Umbilical cord (tissue), 1 donor: ENCODE measurements at regions not wholly inside any gene's neighbourhood (a gene's known extent, or its start where the extent isn't known, plus 50 kb on each side); places are given as distances from the start of the nearest gene placed in this dataset.
"Not testable (repeated sequence)": the region's sequence is repeated elsewhere in the genome, so short reads cannot be mapped to it uniquely, and the experiment has no call there.

Experiments used
- DNase-seq: peaks from one replicate; pipeline ENCODE4 v3.0.0-alpha.2; 2015; ENCODE audit warnings: low spot score

DNA sequence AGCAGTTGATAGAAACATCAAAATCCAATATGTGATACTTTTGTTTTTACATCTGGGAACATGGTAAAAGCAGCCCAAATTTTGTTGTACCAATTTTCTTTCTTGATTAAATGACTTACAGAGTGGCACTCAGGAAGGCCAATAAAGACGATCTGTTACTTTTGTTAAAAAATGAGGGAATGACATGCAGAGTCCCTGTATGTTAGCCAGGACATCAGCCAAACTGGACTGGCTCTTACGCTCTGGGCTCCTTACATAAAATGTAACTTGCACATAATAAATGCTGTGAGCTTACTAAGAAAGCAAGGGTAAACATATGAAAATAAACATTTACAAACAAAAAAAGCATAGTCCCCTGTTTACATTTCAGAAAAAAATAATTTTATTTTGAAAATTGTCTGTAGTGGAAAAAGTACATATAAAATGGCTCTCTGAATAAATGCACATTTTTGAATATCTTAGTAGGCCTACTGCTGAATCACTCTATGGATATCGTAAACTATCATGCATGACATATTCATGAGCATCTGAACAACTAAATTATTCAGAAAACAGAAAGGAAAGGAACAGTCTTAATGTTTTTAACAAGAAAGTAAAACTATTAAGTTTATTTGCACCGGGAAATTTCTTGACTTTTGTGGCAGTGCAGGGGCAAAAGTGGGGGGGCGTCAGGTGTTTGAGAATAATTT, 534.5 kb downstream of the KCTD12 start:
- no peak for DNase-seq

DNA sequence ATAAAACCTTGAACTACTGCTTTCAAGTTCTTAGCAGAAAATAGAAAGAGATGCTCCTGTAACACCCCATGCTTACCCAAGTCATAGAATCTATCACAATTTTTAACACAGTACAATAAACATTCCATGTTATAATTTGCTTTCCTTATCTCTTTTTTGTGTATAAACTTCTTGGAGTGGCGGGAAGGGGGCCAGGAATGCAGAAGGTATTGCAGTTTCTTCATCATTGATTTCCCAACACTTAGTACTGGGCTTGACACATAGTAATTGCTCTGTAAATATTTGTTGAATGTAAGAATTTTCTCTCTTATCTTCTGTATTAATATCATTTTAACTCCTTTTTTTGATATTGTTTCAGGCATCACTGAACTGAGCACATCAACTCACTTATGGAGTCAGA, 535.8 kb downstream of the KCTD12 start:
- DNase-seq = no peak

DNA sequence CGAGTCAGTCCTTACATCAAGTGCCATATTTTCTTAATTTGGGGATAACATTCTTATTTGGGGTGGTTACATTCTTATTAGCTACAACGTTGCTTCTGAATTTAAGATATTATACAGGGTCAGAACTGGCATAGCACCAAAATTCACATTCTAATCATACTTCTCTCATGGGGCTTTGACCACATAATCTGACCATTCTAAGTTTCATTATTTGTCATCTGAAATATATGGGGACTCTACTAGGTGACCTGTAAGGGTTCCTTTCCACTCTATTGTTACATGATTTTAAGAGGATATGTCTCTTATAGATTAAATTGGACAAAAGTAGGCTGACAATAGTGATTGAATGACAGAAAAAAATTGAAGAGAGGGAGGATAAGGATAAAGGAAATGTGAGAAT, 536.5 kb downstream of the KCTD12 start:
- DNase-seq = no peak

DNA sequence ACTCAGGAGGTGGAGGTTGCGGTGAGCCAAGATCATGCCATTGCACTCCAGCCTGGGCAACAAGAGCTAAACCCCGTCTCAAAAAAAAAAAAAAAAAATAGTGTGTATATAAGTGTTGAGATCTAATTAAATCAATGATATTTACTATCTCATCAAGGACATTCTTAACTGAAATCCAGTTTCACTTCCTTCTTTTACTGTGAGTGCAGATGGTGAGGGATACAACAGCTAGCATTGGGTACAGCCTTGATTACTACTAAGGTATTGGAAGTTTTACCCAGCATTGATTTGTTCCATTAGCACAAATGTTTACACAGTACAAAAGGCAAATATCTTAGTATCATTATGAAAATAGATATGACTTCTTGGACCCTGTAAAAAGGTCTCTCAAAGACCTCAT, 546.6 kb downstream of the KCTD12 start:
- no peak for DNase-seq

DNA sequence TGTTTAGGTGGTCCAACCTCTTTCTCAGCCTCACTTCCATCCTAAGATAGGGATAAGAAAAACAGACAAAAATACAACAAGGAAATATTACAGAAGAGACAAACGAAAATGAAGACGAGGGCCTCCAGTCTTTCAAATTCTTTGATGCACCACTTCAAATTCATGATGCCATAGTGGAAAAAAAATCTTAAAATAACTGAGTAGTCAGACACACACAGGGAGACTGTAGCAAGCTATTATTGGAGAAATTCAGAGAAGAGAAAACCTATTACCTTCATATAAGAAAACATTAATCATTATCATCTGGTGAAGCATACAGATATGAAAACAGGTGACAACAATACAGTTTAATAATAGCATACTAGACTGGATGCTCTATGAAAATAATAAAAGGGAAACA, 548.2 kb downstream of the KCTD12 start:
- DNase-seq = no peak

DNA sequence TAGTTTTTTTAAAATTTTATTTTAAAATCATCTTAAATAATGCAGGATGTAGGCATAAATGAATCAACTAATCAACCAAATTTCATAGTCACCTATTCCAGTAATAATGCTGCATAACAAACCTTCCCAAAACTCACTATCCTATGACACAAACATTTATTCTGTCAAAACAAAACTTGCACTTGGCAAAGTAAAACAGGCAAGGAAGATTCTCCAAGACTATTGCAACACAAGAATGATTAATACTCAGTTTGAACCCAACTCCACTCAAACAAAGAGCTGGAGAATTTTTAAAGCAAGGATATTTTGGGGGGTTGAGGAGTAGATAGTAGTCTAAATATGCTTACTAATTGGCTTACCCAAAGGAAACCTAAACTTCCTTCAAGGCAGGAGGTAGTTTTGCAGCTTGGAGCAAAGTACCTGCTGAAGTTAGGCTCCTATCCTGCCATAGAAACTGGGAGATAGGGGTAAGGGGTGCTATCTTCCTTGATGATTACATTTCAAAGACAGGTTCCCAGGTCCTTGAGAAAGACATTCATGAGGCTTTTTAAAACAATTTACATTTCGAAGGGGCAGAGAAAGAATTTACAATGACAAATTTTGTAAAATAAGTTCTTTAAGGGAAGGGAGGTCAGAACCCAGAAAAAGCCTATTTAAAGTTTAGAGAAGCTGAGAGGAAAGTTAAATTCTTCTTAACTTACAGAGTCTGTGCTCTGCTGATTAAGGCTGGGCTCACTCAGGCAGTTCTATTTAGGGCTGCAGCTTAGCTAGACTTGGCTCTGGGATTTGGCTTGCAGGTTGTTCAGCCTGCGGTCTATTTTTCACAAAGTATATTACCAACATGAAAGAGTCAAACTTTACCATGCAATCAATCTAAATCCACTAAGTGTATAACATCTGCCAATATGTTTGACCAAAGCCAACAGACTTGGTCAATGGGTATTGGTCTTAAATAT, 549.0 kb downstream of the KCTD12 start:
- DNase-seq = no peak

DNA sequence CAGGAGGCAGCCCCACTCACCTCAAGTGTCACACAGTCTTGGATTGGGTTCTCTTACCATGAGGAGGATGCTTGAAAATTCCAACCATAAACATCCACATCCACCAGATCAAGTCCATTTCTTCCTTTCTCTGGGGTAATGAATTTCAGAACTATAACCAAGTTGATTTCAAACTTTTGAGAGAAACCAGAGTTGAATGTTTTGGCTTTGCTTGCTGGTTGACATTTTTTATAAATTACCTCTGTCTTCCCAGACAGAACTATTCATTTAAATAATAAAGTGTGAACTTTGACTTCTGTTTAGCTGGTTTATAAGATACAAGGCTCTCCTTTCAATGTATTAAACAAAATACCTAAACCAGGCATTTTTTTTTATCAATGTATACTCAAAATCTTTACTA, 550.7 kb downstream of the KCTD12 start:
- no peak for DNase-seq

DNA sequence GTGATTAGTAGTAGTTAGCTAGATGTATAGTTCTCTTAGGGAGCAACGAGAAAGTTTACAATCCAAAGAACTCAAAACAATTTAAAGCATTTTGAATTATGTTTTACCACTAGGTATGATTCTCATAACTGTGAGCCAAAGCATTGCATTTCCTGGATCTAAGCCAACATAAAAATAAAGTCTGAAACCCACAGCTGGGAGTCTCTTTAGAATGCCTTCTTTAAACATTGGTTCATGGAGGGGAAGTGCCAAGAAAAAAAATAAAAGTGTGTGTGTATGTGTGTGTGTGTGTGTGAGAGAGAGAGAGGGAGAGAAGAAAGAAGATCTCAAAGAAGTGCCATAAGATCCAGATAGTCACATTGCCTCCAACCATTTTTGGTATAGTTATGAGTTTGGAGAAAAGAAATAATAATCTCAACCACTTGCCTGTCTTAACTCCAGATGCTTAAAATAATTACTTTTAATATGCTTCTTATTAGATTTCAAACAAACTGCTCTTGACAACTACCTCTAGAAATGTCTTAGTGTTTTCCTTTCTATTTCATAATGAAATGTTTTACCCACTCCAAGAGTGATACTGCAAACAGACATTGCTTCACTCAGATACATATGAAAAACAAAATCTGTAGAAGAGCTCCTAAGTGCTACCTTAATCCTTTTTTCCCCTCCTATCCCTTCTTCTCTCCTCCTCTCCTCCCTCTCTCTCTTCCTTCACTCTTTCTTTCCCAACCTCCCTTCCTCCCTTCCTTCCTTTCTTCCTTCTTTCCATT, 554.1 kb downstream of the KCTD12 start:
- peak; percentile 70 for DNase-seq

DNA sequence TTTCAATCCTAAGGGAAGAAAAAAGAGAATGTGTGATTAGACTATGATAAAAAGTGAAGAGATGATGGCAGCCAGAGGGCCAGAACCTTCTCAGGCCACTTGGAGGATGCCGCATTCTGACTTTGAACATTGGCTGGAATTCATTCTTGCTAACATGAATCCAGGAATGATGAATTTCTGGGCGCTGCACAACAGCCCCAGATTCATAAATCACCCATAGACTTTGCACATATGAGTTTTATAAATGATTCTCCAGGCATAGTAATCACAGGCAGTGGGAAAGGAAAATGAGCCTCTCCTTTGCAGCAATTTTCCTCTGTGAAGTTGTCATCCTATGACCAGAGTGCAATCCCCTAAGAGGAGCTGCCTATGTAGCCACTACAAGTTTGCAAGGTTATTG, 555.4 kb downstream of the KCTD12 start:
- DNase-seq = no peak

DNA sequence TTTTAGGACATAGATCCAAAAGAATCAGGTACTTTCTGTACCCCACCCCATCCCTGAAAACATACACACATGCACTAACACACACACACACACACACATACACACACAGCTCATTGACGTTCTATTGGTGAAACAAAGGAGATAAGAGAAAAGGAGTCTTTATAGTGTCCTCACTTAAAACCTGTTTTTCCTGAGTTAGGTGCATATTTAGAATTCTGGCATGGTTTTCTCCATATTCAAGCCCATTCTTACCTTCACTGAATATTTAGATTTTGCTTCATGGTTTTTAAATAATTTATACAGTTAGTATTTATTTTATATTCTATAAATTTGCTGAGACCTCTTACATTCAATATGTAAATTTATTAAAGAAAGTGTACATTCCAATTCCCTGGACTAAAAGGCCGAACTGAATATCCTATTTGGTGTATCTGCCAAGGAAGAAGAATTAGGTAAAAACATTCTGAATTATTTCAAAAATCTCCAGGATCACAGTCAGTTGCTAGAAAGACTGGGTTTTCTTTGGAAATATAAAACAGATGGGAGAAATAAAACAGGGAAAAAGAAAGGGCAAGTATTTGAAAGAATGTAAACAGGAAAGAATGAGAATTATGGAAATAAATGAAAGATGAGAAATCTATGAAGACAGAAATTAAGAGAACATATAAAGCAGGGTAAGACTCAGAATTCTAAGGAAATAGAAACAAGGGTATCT, 556.2 kb downstream of the KCTD12 start:
- DNase-seq = peak; percentile 61

DNA sequence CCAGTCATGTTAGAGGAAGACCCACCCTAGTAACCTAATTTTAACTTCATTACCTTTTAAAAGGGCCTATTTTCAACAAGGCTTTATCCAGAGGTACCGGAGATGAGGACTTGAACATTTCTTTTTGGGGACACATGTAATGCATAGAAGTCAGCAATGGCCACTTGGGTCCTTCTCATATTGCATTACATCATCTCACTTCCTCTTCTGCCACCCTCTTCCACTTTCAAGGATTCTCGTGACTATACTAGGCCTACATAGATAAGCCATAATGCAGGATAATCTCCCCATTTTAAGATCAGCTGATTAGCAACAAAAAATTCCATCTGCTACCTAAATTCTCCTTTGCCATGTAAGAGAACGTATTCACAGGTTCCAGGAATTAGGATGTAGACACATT, 557.2 kb downstream of the KCTD12 start:
- DNase-seq = no peak

DNA sequence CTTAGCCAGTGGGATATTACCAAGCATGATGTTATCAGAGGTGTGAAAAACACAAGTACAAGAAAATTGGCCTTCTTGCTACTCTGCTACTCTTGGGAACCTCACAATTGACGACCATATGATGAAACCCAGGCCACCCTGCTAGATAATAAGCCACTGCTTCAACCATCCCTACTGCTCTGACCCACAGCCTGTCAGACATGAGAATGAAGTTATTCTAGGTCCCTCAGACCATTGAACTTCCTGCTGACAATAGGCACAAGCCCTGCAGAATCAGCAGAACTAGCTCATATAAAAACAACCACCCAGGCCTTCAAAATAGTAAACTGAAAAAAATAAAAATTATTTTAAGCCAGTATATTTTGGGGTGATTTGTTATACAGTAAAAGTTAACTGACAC, 559.9 kb downstream of the KCTD12 start:
- no peak for DNase-seq

DNA sequence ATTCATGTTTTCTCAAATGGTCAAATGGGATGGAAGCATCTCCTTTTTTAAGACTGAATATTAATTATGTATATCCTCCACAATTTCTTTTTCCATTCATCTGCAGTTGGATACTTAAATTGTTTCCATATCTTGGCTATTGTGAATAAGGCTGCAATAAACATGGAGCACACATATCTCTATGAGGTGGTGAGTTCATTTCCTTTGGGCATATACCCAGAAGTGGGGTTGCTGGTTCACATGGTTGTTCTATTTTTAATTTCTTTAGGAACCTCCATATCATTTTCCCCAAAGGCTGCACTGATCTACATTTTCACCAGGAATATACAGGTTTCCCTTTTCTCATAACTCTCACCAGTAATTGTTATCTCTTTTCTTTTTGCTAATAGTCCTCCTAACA, 566.3 kb downstream of the KCTD12 start:
- DNase-seq = no peak

DNA sequence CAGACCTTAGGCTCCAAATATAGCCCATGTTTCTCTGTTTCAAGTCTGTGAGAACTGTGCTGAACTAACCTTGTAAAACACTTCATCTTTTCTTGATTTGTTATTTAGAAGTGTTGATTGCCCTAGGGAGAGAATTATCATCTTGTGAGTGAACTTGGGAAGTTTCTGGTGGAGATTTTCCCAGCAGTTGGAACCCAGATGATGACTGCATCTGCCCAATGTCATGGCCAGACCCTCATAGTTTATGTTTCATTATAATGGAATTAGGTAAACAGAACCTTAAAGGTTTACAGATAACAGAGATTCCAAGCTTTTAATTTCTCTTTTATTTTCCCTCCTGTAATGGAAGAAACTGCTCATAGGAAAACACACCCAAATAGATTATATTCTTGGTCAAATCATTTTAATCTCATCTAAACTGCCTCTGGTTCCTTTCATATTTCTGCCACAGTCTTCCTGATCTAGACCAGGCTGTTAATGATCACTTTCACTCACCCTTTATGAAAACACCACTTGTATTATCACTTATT, 569.1 kb downstream of the KCTD12 start:
- DNase-seq = peak; percentile 17

DNA sequence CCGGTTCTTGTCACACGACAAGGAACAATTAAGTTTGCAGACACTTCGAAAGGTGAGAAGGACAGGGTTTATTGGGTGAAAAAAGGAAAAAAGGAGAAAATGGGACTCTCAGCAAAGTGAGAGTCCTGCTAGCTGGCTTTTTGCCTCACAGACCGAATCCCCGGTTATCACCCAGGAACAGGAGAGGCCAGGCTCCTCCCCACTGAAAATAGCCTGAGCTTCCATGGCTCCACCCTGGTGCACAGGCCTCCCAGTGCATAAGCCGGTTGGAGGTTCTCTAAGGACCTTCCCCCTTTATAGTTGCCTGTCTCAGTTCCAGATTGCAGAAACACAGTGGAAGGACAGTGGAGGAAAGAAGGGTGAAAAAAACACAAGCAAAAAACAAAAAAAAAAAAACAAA, 571.7 kb downstream of the KCTD12 start:
- peak; percentile 27 for DNase-seq

DNA sequence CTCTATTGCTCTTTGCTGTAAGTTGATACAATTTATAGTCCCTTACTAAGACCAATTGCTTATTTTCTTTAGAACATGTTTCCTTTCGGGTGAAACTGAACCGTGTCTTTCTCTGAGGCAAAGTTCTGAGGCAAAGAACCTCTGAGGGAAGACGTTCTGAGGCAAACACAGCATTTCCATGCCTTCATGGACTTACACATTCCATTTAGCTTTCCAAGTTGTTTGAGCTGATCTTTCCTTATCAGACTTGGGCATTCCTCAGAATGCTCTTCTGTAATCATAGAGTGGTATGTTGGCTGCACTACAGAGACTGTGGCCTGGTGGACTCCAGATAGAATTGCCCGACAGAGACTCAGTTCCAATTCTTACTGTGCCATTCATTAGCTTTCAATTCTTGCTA, 579.1 kb downstream of the KCTD12 start:
- DNase-seq = peak; percentile 95

DNA sequence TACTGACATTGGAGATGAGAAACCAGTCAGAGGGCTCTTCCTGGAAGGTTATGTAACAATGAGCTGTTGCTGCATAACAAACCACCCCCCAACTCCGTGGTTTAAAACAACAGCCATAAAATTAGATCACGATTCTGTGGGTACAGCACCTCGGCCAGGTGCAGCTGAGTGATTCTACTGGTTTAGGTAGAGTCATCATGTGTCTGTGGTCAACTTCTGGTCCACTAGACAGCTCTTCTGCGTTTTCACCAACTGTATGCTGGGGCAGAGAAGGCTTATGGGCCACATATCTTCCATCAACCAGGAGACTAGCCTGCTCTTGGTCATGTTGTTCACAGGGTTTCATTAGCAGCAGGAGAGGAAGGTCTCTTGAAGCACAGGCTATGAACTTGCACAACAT, 585.5 kb downstream of the KCTD12 start:
- DNase-seq = no peak

DNA sequence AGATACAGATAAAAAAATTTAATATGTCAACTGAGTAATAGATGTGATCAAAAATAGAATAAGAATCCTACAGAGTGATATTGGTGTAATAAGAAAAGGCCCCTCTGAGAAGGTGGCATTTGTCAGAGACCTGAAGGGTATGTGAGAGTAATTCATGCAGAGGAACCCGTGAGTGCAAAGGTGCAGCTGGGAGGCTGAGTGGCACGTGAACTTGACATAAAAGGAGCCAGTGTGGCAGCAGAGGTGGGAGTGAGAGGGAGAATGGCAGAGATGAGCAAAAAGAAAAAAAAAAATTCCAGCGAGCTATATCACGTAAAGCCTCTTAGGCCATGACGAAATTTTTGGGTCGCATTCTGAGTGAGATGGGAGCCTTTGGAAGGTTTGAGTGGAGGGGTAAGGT, 588.9 kb downstream of the KCTD12 start:
- DNase-seq = no peak

DNA sequence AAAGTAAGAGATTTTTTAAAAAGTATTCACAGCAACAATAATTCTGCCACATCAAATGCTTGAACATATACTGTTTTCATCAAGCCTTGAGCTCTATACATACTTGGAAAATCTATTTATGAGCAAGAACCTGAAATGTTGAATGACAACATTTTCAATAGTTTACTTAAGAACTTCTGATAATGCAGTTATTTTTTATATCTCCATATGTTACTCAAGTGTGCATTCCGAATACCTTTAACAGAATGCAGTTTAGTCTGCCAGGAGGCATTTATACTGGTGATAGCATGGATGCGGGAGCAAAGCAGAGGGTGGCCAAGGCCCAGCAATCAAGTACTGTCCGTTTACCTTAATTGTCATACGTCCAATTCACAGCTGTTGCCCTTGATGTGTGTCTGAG, 589.5 kb downstream of the KCTD12 start:
- DNase-seq = no peak

DNA sequence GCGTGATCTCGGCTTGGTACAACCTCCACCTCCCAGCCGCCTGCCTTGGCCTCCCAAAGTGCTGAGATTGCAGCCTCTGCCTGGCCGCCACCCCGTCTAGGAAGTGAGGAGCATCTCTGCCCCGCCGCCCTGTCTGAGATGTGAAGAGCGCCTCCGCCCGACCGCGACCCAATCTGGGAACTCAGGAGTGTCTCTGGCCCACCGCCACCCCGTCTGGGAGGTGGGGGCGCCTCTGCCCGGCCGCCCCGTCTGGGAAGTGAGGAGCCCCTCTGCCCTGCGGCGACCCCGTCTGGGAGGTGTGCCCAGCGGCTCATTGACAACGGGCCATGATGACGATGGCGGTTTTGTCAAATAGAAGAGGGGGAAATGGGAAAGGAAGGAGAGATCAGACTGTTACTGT, 591.2 kb downstream of the KCTD12 start:
- not testable (repeated sequence) for DNase-seq

DNA sequence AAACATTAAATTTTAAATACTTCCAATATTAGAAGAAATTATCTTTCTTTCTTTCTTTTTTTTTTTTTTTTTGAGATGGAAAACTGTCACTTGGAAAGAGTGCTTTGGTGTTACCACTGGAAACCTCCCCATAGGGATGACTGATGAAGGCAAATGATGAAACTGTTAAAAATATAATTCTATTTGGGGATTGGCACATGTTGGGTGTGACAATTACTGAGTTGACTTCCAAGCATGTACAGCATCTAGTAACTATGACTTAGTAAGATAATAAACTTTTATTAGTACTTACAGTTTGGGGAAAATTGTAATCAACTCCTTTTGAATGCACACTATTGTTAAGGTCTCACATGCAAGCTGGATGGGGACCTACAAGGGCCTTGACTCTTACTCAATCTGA, 592.5 kb downstream of the KCTD12 start:
- DNase-seq = no peak
